Smooth muscle cell (in vitro differentiated cells): ENCODE measurements at regions not wholly inside any gene's neighbourhood (a gene's known extent, or its start where the extent isn't known, plus 50 kb on each side); places are given as distances from the start of the nearest gene placed in this dataset.

Experiments
- DNase-seq: peaks from one replicate; lab custom pipeline; 2025; ENCODE audit not compliant: unreplicated experiment; lab: John Stamatoyannopoulos, UW
- H2AFZ ChIP-seq: fragments of 200-600 bp; sonication (generic); 2 replicates; pipeline ENCODE4 v1.6.0; 2016; ENCODE audit warnings: antibody characterized with exemption, low read depth, mild to moderate bottlenecking
- H3F3A ChIP-seq: fragments of 200-600 bp; sonication (generic); 2 replicates; pipeline ENCODE4 v1.6.0; 2017; ENCODE audit warnings: antibody characterized with exemption, low read depth
- H3K27ac ChIP-seq: fragments of 200-600 bp; sonication (generic); 2 replicates; pipeline ENCODE4 v1.5.1; 2016; ENCODE audit warnings: low read depth, mild to moderate bottlenecking
- H3K27me3 ChIP-seq: fragments of 200-600 bp; sonication (generic); 2 replicates; pipeline ENCODE4 v1.6.1; 2016; ENCODE audit warnings: low read depth, mild to moderate bottlenecking
- H3K36me3 ChIP-seq: fragments of 200-600 bp; sonication (generic); 2 replicates; pipeline ENCODE4 v1.5.1; 2016; ENCODE audit warnings: low read depth
- H3K4me1 ChIP-seq: fragments of 200-600 bp; sonication (generic); 2 replicates; pipeline ENCODE4 v1.5.1; 2016; ENCODE audit warnings: low read depth
- H3K4me2 ChIP-seq: fragments of 200-600 bp; sonication (generic); 2 replicates; pipeline ENCODE4 v1.6.0; 2016; ENCODE audit warnings: mild to moderate bottlenecking
- H3K4me3 ChIP-seq: fragments of 200-600 bp; sonication (generic); 2 replicates; pipeline ENCODE4 v1.5.1; 2016; ENCODE audit warnings: mild to moderate bottlenecking
- H3K79me2 ChIP-seq: fragments of 200-600 bp; sonication (generic); 2 replicates; pipeline ENCODE4 v1.6.0; 2016; ENCODE audit warnings: low read depth, mild to moderate bottlenecking
- H3K9ac ChIP-seq: fragments of 200-600 bp; sonication (generic); 2 replicates; pipeline ENCODE4 v1.6.0; 2016; ENCODE audit warnings: low read depth
- H3K9me3 ChIP-seq: fragments of 200-600 bp; sonication (generic); replicated peaks from 2 replicates; pipeline ENCODE4 v1.5.1; 2016; ENCODE audit warnings: low read depth
- H4K20me1 ChIP-seq: fragments of 200-600 bp; sonication (generic); 2 replicates; pipeline ENCODE4 v1.6.0; 2016; ENCODE audit warnings: low read depth
- WGBS: methylation state at CpG from one replicate; pipeline ENCODE4 v1.1.7; 2016; ENCODE audit warnings: low lambda C conversion rate; 5-methylcytosine and 5-hydroxymethylcytosine counted together
- TF ChIP-seq, protein P1 (sequence below): fragments of 200-600 bp; sonication (generic); IDR thresholded peaks from 2 replicates; pipeline ENCODE4 v1.5.1; 2017; ENCODE audit warnings: borderline replicate concordance, mild to moderate bottlenecking, antibody characterized with exemption; ENCODE audit not compliant: insufficient read depth, poor library complexity, severe bottlenecking

DNA sequence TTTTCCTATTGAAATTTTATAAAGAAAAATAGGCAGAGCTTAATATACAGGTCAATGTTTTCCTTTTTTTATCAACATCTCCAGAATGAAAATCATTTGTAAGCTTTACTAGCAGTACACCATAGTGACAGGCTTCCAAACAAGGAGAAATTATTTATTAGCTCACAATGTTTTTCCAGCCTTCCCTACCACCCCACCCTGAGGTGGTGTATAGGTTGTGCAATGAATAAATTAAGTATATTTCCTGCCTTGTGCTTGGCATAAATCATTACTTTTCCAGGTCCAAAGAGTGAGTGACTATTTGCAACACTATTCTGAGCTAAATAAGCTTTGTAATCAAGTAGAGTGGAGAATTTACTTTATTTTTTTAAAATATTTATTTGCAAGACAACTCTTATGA lies 876.2 kb upstream of the POU3F3 start:
- TF ChIP-seq, protein P1, sequence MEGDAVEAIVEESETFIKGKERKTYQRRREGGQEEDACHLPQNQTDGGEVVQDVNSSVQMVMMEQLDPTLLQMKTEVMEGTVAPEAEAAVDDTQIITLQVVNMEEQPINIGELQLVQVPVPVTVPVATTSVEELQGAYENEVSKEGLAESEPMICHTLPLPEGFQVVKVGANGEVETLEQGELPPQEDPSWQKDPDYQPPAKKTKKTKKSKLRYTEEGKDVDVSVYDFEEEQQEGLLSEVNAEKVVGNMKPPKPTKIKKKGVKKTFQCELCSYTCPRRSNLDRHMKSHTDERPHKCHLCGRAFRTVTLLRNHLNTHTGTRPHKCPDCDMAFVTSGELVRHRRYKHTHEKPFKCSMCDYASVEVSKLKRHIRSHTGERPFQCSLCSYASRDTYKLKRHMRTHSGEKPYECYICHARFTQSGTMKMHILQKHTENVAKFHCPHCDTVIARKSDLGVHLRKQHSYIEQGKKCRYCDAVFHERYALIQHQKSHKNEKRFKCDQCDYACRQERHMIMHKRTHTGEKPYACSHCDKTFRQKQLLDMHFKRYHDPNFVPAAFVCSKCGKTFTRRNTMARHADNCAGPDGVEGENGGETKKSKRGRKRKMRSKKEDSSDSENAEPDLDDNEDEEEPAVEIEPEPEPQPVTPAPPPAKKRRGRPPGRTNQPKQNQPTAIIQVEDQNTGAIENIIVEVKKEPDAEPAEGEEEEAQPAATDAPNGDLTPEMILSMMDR, result no peak

DNA sequence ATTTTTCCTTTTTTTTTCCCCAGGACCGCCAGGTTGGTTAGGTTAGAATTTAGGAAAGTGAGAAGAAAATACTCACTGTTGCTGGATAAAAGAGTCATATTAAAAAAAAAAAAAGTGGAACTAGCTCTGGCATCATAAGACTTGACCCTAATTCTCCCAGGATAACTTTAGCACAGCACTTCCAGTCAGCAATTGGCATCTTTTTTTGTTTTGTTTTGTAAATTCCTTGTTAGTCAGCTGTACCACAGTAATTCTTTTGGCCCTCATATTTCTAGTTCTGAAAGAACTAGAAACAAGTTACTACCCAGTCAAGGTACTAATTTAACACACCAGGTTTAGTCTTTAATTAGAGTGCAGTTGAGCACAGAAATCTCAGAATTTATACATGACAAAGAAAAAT lies 873.5 kb upstream of the POU3F3 start:
- no peaks in the 10 kb centered on the region for H3K79me2 ChIP-seq
- H3K9me3 ChIP-seq, result no peaks in the 10 kb centered on the region
- no peak overlapping the region for H3K4me3 ChIP-seq
- no peak overlapping the region for H2AFZ ChIP-seq
- H3K27ac ChIP-seq, result no peak overlapping the region
- no peak overlapping the region for H3K4me2 ChIP-seq
- no peaks in the 10 kb centered on the region for H3K36me3 ChIP-seq
- no peaks in the 10 kb centered on the region for H3F3A ChIP-seq
- H3K4me1 ChIP-seq, result no peaks in the 10 kb centered on the region
- no peak overlapping the region for H3K9ac ChIP-seq
- no peak for DNase-seq
- TF ChIP-seq, protein P1, result no peak
- 100% methylated on average over 1 of the region's 1 CpG for WGBS
- no peaks in the 10 kb centered on the region for H4K20me1 ChIP-seq
- H3K27me3 ChIP-seq, result no peaks in the 10 kb centered on the region

More for the DNA sequence above, 876.2 kb upstream of the POU3F3 start:
- H3K27ac ChIP-seq, result no peak overlapping the region
- H3K9me3 ChIP-seq, result no peaks in the 10 kb centered on the region
- H4K20me1 ChIP-seq, result no peaks in the 10 kb centered on the region
- H3K27me3 ChIP-seq, result no peaks in the 10 kb centered on the region
- H3K4me3 ChIP-seq, result no peak overlapping the region
- no peak overlapping the region for H3K4me2 ChIP-seq
- no peaks in the 10 kb centered on the region for H3F3A ChIP-seq
- no peaks in the 10 kb centered on the region for H3K36me3 ChIP-seq
- no peak for DNase-seq
- no peak overlapping the region for H3K9ac ChIP-seq
- H2AFZ ChIP-seq, result no peak overlapping the region
- H3K4me1 ChIP-seq, result no peaks in the 10 kb centered on the region
- no peaks in the 10 kb centered on the region for H3K79me2 ChIP-seq

DNA sequence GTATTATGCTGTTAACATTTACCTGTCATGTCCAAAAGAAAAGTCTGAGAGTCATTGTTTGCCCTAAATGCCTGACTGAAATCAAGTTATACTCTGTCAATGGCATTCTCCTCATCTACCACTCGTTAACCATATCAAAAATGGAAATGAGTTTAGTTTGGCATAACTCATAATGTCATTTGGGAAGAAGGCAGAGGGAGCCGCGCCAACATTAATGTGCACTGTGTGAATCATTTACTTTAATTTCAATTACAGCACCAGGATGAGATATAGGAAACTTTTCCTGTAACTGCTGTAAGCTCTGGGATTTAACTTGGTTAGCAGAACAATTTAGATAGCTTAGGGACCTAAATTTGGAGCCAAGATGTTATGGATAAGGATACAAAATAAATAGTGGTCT lies 871.2 kb upstream of the POU3F3 start:
- H3K4me3 ChIP-seq, result no peak overlapping the region
- no peaks in the 10 kb centered on the region for H3K36me3 ChIP-seq
- H2AFZ ChIP-seq, result no peak overlapping the region
- no peak overlapping the region for H3K9ac ChIP-seq
- no peaks in the 10 kb centered on the region for H4K20me1 ChIP-seq
- no peak for DNase-seq
- no peaks in the 10 kb centered on the region for H3K79me2 ChIP-seq
- H3K27me3 ChIP-seq, result no peaks in the 10 kb centered on the region
- WGBS, result 95% methylated on average over 3 of the region's 3 CpGs
- H3K4me1 ChIP-seq, result no peaks in the 10 kb centered on the region
- no peaks in the 10 kb centered on the region for H3K9me3 ChIP-seq
- TF ChIP-seq, protein P1, result no peak
- no peak overlapping the region for H3K27ac ChIP-seq
- no peaks in the 10 kb centered on the region for H3F3A ChIP-seq
- H3K4me2 ChIP-seq, result no peak overlapping the region

DNA sequence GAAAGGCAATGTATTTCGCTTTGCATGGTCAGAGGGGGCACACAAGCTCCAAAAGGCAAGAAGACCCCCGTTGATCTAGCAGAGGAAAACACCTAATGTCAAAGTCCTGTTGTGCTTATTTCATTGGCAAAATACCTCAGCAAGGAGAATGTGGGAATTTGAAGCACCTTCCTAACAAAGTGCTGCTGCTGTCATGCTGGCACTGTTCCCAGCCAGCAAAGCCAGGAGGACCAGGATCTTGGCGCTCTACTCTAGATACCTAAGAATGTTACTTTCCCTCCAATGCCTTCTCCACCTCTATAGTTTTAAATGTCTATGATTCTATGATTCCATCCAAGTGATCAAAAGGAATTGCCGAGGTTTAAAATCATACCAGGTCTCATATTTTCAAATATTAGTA lies 867.9 kb upstream of the POU3F3 start:
- H3K4me3 ChIP-seq, result no peak overlapping the region

More for the DNA sequence above, 867.9 kb upstream of the POU3F3 start:
- no peak overlapping the region for H3K9ac ChIP-seq
- no peaks in the 10 kb centered on the region for H3K4me1 ChIP-seq
- no peaks in the 10 kb centered on the region for H3K36me3 ChIP-seq
- no peaks in the 10 kb centered on the region for H3K27me3 ChIP-seq
- no peak overlapping the region for H3K4me2 ChIP-seq
- no peaks in the 10 kb centered on the region for H4K20me1 ChIP-seq
- TF ChIP-seq, protein P1, result no peak
- H3K9me3 ChIP-seq, result no peaks in the 10 kb centered on the region
- H3K27ac ChIP-seq, result no peak overlapping the region
- WGBS, result 86% methylated on average over 4 of the region's 4 CpGs
- no peak for DNase-seq
- H3F3A ChIP-seq, result no peaks in the 10 kb centered on the region
- H3K79me2 ChIP-seq, result no peaks in the 10 kb centered on the region
- no peak overlapping the region for H2AFZ ChIP-seq
